Panc1 (cell line): ENCODE measurements at regions not wholly inside any gene's neighbourhood (a gene's known extent, or its start where the extent isn't known, plus 50 kb on each side); places are given as distances from the start of the nearest gene placed in this dataset.

Experiments
- ATAC-seq: fragments of 200-7000 bp; cut with Tn5 transposase; 2 replicates; pipeline ENCODE4 v1.9.1; 2020; ENCODE audit warnings: mild to moderate bottlenecking, moderate library complexity
- BruUV-seq: library from RNA; stranded (reverse); fragments of 400-500 nt; replicated peaks from 2 replicates; lab custom pipeline; 2021; lab: Mats Ljungman, UMichigan
- CTCF ChIA-PET: fragments of 300-600 bp; sonication (Branson Sonifier 250); formaldehyde crosslinking; loops from one replicate; lab custom pipeline; 2022; ENCODE audit warnings: antibody characterized with exemption; lab: Charles Lee
- POLR2A ChIA-PET: fragments of 300-600 bp; sonication (Branson Sonifier 250); formaldehyde crosslinking; loops from one replicate; lab custom pipeline; 2022; ENCODE audit warnings: antibody characterized with exemption; lab: Charles Lee
- DNase-seq: peaks from one replicate; pipeline ENCODE4 v3.0.0-alpha.2; 2010; ENCODE audit warnings: low read depth, low spot score
- H3K27ac ChIP-seq: 2 replicates; pipeline ENCODE4 v1.5.1; 2011; ENCODE audit warnings: mild to moderate bottlenecking, low read length, inconsistent platforms
- H3K27me3 ChIP-seq: fragments of 200-500 bp; sonication (Bioruptor generic); 2 replicates; pipeline ENCODE4 v1.6.0; 2014; ENCODE audit warnings: low read length, inconsistent platforms; ENCODE audit not compliant: control insufficient read depth, insufficient read depth
- H3K36me3 ChIP-seq: fragments of 200-500 bp; sonication (Bioruptor generic); 2 replicates; pipeline ENCODE4 v1.5.1; 2014; ENCODE audit warnings: inconsistent platforms, mild to moderate bottlenecking, low read length, moderate library complexity; ENCODE audit not compliant: control insufficient read depth, insufficient read depth
- H3K4me1 ChIP-seq: 2 replicates; pipeline ENCODE4 v1.5.1; 2011; ENCODE audit warnings: inconsistent platforms, mild to moderate bottlenecking, low read length, moderate library complexity; ENCODE audit not compliant: control insufficient read depth, insufficient read depth
- H3K4me3 ChIP-seq, 2 experiments: 2 replicates each; pipeline ENCODE4 v1.5.1; 2011 to 2012; ENCODE audit warnings: low read depth in 2 of 2, low read length in 2 of 2, mild to moderate bottlenecking in 2 of 2, inconsistent platforms in 1 of 2, moderate library complexity in 1 of 2
- H3K9me3 ChIP-seq: fragments of 200-500 bp; sonication (Bioruptor generic); 2 replicates; pipeline ENCODE4 v1.5.1; 2014; ENCODE audit warnings: low read depth, mild to moderate bottlenecking, inconsistent platforms, low read length, moderate library complexity; ENCODE audit not compliant: control insufficient read depth, insufficient read depth
- POLR2AphosphoS5 ChIP-seq: IDR thresholded peaks from 2 replicates; pipeline ENCODE4 v1.6.1; 2012; ENCODE audit warnings: mild to moderate bottlenecking, low read depth, low read length, moderate library complexity
- SIN3A ChIP-seq: IDR thresholded peaks from 2 replicates; pipeline ENCODE4 v1.6.1; 2012; ENCODE audit warnings: low read depth, mild to moderate bottlenecking, low read length, moderate library complexity, borderline replicate concordance; ENCODE audit not compliant: insufficient read depth
- TCF7L2 ChIP-seq: IDR thresholded peaks from 2 replicates; pipeline ENCODE4 v1.6.1; 2011; ENCODE audit warnings: mild to moderate bottlenecking, low read depth, low read length, inconsistent platforms
- in situ Hi-C: cut with HindIII; loops from 2 replicates; pipeline ENCODE4 v1.10.0; 2016; ENCODE audit warnings: low sequenced_read_pairs, low pct_unique_long_range_greater_than_20kb
- intact Hi-C: fragments of 100-400 bp; cut with micrococcal nuclease; formaldehyde crosslinking; loops from one replicate; pipeline ENCODE4 v1.10.0; 2022; ENCODE audit not compliant: unreplicated experiment
- TF ChIP-seq, protein P1 (sequence below): fragments of 450-650 bp; IDR thresholded peaks from 2 replicates; pipeline ENCODE4 v1.5.1; 2017; ENCODE audit warnings: mild to moderate bottlenecking
- TF ChIP-seq, protein P2 (sequence below), 2 experiments: IDR thresholded peaks; 2 replicates each; pipeline ENCODE4 v1.6.1; 2011 to 2012; ENCODE audit warnings: low read depth in 2 of 2, control low read depth in 1 of 2, low read length in 1 of 2, mild to moderate bottlenecking in 1 of 2, moderate library complexity in 1 of 2; ENCODE audit not compliant: insufficient read depth in 1 of 2

DNA sequence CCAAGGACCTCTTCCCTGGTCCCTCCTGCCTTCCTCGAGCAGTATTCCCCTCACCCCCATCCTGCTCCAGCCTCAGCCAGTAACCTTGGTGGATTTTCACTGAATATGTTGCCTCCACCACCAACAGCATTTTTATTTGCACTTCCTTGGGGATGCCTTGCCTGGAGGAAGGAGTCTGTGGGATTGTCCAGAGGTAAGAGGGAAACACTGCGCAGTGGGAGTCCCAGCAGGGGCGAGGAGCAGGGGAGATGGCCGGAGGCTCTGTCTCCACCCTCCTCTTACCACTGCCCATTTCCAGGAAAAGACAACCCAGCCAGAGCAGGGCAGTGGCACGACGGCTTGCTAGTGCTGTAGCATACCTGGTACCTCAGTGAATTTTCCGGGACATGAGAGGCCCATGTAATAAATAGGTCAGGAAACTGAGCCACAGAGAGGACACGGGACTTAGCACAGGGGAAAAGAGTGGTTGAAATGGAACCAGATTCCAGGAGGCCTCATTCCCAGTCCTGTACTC, 388.2 kb upstream of the PODXL start:
- no peaks in the 10 kb centered on the region for H3K36me3 ChIP-seq
- no peak overlapping the region for H3K4me3 ChIP-seq
- H3K27me3 ChIP-seq = peaks cover 16% of the 10 kb centered on the region; the same call in 1 of the 2 replicates
- H3K4me1 ChIP-seq = no peaks in the 10 kb centered on the region
- DNase-seq = no peak
- intact Hi-C loops = loop anchor here (5.0 to 10.0 kb wide), 4 partner anchors 103 to 638 kb away; no protein-coding TSS in a partner anchor
- no peak overlapping the region for H3K27ac ChIP-seq
- H3K9me3 ChIP-seq = no peaks in the 10 kb centered on the region
- CTCF ChIA-PET = interaction anchor here (0.9 to 1.6 kb wide), 2 partner anchors 15 to 105 kb away, joined by 3 to 4 read pairs; no protein-coding TSS in a partner anchor
- POLR2A ChIA-PET = no interaction called here
- no peak for ATAC-seq
- no TSS peak for BruUV-seq
- TF ChIP-seq, protein P1, sequence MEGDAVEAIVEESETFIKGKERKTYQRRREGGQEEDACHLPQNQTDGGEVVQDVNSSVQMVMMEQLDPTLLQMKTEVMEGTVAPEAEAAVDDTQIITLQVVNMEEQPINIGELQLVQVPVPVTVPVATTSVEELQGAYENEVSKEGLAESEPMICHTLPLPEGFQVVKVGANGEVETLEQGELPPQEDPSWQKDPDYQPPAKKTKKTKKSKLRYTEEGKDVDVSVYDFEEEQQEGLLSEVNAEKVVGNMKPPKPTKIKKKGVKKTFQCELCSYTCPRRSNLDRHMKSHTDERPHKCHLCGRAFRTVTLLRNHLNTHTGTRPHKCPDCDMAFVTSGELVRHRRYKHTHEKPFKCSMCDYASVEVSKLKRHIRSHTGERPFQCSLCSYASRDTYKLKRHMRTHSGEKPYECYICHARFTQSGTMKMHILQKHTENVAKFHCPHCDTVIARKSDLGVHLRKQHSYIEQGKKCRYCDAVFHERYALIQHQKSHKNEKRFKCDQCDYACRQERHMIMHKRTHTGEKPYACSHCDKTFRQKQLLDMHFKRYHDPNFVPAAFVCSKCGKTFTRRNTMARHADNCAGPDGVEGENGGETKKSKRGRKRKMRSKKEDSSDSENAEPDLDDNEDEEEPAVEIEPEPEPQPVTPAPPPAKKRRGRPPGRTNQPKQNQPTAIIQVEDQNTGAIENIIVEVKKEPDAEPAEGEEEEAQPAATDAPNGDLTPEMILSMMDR = no peak
- in situ Hi-C loops = no loop called here

DNA sequence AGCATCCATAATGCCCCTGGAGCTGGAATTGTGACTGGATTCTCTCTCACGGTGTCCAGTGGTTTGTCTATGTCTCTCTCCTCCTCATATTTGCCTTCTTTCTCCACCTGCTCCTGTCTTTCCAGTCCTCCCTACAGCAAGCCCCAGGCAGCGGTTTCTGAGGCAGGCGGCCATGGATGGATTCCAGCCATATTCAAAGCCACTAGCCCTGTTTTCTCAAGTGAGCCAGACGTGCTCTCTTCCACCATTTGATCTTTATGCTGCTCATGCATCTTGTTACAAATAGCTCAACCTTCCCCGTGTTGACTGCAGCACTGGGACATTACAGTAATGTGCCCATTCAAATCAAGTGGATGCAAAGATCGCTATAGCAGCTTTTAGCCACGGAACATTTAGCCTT, 387.2 kb upstream of the PODXL start:
- peaks cover 16% of the 10 kb centered on the region; the same call in 1 of the 2 replicates for H3K27me3 ChIP-seq
- no peak for DNase-seq
- no peak overlapping the region for H3K4me3 ChIP-seq
- no peaks in the 10 kb centered on the region for H3K36me3 ChIP-seq
- no TSS peak for BruUV-seq
- ChIA-PET CTCF (no interaction called here), POLR2A (no interaction called here)
- intact Hi-C loops (loop anchor here (10.0 kb wide), 2 partner anchors 249 to 311 kb away; no protein-coding TSS in a partner anchor), in situ Hi-C loops (no loop called here)
- no peak overlapping the region for H3K27ac ChIP-seq
- TF ChIP-seq, protein P1 = no peak
- no peak for TF ChIP-seq POLR2AphosphoS5
- TF ChIP-seq TCF7L2 = no peak
- TF ChIP-seq, protein P2, sequence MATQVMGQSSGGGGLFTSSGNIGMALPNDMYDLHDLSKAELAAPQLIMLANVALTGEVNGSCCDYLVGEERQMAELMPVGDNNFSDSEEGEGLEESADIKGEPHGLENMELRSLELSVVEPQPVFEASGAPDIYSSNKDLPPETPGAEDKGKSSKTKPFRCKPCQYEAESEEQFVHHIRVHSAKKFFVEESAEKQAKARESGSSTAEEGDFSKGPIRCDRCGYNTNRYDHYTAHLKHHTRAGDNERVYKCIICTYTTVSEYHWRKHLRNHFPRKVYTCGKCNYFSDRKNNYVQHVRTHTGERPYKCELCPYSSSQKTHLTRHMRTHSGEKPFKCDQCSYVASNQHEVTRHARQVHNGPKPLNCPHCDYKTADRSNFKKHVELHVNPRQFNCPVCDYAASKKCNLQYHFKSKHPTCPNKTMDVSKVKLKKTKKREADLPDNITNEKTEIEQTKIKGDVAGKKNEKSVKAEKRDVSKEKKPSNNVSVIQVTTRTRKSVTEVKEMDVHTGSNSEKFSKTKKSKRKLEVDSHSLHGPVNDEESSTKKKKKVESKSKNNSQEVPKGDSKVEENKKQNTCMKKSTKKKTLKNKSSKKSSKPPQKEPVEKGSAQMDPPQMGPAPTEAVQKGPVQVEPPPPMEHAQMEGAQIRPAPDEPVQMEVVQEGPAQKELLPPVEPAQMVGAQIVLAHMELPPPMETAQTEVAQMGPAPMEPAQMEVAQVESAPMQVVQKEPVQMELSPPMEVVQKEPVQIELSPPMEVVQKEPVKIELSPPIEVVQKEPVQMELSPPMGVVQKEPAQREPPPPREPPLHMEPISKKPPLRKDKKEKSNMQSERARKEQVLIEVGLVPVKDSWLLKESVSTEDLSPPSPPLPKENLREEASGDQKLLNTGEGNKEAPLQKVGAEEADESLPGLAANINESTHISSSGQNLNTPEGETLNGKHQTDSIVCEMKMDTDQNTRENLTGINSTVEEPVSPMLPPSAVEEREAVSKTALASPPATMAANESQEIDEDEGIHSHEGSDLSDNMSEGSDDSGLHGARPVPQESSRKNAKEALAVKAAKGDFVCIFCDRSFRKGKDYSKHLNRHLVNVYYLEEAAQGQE (IDR thresholded peaks at IDR 0.05; ENCODE audit: insufficient read depth in 1 of 2, low read depth in 2 of 2, low read length in 1 of 2) = no peak
- TF ChIP-seq SIN3A = no peak
- no peak for ATAC-seq
- H3K9me3 ChIP-seq = no peaks in the 10 kb centered on the region
- no peaks in the 10 kb centered on the region for H3K4me1 ChIP-seq
